ENCODE measurements at regions not wholly inside any gene's neighbourhood (a gene's known extent, or its start where the extent isn't known, plus 50 kb on each side); places are given as distances from the start of the nearest gene placed in this dataset.
A peak's percentile ranks its signal among the peaks of the same experiment; 100 is the strongest.

DNA sequence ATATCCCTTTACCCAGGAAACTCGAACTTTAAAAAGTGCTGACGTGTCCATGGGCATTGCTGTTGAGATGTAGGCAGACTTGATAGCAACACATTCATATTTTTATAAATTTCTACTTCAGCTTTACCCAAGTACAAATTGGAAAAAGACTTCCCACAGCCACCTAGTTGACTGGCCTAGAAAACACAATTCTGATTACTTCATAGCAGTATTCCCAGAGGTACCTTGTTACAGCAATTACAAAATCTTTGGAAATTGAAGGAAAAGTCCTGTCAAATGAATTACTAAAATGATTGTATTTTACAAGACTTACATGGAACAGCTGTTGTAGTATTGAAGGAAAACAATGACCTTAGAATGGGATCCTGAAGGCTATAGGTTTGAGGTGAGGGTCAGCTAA lies 130.7 kb upstream of the NREP start:
- no peak for DNase-seq (ENCODE audit: low spot score)

DNA sequence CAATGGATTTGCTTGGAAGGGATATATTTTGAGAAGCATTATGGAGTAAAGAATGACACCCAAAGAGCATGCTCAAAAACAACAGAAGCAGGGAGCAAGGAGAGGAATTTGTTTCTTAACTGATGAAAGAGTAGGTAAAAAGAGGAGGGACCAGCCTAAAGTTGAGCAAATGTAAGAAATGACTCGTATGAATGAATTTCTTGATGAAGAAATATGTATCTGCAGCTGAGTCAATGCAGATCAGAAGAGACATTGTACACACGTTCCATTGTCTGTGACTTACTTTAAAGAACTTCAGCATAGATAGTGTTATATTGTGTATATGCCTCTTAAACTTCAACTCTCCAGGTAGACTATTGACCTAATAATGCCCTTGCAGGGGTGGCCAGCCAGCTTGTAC lies 112.7 kb upstream of the NREP start:
- no peak for DNase-seq (ENCODE audit: low spot score)

DNA sequence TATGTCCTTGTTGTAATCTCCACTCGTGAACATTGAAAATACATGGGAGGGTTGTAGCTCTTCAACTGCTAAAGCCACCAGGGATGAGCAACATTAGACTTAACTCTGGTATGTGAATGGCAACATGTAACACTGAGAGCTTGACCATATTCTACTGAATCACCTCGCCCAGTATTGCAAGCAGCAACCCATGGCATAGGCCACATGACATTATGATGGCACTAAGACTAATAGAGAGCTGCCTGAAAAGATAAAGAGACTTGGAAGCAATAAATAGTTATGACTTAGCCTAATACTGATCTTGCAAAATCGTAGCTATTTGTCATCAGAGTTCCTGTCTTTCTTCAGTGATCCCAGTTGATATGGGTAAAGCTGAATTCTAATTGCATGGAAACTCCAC lies 108.4 kb upstream of the NREP start:
- DNase-seq (ENCODE audit: low spot score) = no peak

DNA sequence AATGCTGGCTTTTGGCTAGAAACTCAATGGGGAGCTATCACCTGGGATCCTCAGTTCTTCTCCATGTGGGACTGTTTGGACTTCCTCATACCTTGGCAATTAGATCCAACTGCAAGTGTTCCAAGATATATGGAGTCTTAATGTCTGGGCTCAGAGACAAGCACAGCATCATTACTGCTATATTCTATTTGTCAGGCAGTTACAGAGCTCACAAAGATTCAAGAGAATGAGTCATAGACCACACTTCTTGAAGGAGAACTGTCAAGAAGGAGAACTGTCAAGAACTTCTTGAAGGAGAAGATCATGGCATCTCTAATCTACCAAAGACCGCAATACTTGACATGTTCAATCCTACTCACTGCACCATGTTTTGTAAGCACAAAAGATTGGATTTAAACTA lies 106.8 kb upstream of the NREP start:
- DNase-seq (ENCODE audit: low spot score) = no peak

DNA sequence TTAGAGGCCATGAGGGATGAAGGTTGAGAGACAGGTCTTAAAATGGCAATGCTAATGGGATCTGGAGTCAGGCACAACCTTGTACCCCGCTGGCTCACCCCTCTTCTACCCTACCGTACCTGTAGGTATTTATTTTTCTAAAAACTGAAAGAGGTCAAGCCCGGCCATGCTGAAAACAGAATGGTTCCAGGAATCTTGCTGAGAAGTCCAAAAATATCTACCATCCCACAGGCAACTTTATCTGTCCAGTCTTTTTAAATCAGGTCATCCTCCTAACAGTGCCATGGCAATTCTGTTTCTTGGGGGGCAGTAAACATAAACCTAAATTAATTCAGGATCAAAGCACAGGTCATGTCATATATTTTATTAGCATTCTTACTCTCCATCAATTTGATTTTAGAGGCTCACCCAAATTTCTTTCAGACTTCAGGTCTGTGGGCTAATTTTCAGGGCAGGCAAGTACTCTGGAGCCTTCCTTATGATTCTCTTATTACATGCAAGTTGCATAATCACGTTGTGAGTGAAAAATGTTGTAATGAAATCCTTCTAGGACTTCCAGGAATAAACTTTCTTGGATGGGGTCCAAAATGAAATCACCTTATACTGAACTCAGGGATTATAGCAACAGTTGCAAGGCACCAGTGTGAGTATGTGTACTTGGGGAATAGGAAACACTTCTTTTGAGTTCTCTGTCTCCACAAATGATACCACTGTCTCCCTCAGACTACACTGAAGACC lies 102.7 kb upstream of the NREP start:
- peak; percentile 89 for DNase-seq (ENCODE audit: low spot score)

DNA sequence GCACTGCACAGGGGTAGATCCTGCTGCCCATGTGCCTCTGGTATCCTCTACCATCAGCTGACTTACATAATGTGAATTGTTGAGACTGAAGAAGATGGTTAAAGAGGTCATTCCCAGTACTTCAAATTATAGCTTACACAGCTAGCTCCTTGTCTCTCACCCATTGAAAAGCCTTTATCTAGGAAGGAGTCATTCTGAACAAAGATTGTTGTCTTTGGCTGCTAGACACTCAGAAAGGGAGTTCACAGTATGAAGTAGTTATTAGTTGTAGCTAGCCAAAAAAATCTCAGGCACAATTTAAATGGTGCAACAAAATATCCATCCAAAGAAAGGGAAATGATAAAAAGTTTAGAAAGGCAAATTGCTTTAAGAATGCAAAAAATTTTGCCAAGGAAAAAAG lies 102.0 kb upstream of the NREP start:
- no peak for DNase-seq (ENCODE audit: low spot score)

DNA sequence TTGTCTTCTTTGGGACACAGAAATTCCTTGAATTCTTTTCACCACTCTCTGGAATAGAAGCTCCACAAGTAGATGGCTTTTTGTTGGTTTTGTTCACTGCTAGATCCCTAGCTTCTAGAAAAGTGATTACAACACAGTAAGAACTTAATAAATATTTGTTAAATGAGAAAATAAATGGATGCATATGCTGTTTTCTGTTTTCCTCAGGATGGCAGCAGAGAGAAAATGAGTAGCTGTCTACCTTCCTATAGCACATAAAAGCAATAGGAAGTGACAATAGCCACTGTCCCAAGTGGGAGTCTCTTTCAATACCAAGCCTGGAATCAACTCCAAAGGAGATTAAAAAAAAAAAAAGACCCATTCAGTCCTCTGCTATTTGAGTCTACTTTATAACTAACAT lies 100.6 kb upstream of the NREP start:
- DNase-seq (ENCODE audit: low spot score) = no peak

DNA sequence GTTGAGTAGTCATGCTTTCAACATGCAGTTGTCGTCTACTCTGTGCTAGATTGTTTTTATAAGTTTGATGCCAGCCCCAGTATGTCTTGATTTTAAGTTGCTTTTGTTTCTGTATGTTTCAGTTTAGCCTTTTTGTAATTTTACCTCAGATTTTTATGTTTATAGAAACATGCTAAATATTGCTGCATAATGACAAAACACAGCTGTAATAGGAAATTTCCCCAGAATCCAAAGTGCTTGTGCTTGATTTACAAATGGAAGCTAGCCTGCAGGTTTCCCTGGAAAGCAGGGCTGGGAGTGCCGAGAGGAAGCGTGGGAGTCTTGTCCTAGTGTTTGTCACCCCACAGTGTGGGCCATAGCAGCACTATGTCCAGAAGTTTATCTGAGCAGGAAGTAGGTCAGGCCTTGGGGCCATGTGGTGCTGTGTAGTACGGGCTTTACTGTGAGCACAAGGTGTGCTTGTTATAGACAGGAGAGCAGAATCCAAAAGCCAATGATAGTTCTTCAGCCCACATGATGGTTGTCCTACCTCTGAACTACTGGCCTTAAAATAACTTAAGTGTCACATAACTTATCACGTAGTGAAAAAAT lies 100.0 kb upstream of the NREP start:
- no peak for DNase-seq (ENCODE audit: low spot score)

DNA sequence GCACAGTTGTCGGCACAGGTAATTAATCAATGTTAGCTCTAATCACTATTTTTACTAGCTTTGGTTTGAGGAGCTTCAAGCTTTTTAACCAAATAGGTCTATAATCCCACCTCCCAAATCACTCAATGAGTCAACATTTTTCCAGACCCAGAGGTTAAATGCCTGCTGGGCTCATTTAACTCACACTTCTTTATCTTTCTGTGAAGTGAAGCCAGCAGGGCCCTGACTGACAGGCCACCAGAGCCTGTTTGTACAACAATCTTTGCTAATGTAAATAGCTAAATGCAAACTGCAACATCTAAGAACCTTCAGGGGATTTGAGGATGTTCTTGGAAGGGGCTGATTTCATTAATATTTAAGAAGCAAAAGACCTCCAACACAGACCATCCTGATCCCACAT lies 98.4 kb upstream of the NREP start:
- DNase-seq (ENCODE audit: low spot score) = no peak

DNA sequence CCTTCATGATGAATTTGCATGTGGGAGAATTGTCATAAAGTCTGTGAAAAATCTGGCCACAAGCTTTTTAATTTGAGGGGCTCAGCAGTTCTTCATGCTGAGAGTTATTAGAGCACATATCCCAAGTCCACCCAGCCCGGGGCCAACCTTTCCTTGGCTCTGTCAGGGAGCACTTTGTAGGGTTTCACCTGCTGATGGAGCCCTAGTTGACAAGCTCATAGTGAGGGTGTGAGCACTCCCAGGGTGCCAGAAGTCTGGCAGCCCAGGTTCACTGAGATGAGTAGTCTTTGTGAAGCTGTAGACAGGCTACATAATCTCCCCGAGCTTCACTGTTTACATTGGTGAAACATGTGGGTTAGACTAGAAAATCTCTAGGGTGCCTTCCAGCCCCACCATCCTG lies 97.2 kb upstream of the NREP start:
- no peak for DNase-seq (ENCODE audit: low spot score)

DNA sequence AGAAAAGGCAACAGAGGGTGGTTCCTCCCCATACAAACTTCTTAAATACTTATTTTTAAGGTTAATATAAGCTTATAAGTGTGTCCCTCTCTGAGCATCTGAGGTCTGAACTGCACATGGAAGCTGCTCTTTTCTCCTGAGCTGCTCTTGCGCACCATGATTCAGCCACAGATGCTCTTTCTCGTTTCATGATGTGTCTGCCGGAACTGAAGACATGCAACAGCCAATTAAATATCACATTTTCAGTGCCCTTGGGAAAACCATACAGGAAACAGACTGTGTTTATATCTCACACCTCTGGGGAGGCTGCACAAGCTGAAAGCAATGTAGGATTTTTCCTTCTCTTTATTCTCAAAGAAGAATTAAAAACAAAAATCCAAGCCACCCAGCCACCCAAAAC lies 96.8 kb upstream of the NREP start:
- peak; percentile 31 for DNase-seq (ENCODE audit: low spot score)

DNA sequence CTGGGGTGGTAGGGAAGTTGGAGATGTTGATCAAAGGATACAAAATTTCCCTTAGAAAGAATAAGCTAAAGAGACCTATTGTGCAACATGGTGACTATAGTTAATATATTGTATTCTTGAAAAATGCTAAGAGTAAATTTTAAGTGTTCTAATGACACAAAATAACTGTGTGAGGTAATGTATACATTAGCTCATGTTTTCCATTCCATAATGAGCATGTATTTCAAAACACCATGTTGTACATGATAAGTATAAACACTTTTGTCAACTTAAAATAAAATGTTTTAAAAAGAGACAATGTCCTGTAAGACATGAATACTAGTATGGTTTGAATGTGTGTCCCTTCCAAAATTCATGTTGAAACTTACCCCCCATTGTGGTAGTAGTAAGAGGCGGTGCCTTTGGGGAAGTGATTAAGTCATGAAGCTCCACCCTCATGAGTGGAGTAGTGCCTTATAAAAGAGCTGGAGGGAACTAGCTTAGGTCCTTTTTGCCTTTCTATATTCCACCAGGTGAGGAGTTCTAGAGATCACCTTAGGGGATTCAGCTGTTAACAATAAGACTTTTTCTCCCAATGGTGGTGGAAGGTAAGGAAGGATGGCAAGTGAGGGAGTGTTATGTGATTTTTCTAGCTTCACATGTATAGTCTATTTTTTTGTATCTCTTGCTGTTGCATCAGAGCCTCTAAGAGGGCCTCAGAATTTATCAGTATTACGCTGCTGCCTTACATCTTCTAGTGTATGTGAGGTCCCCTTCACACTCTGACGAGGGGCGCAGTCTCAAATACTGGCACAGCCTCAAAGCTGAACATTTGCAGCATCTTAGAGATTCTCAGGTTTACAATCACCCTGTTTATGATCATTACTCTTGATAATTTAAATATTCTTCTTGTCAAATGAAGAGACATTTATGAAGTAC lies 94.9 kb upstream of the NREP start:
- no peak for DNase-seq (ENCODE audit: low spot score)

DNA sequence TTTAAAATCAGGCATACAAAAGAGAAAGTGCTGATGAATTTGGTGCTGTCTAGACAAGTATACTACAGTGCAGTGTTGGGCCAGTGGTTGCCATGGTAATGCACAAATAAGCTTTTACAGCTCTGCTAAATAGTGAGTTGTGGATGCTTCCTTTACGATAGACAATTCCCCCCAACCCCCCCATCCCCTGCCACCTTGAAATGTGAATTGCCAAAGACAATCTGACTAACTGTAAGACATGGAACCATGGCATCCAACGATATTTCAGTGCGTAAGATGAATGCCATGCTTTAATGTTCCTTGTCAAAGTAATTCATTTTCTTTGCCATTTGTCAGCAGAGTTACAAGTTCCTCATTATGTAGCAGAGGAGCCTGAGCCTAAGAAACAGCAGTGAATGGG lies 91.5 kb upstream of the NREP start:
- DNase-seq (ENCODE audit: low spot score) = no peak

DNA sequence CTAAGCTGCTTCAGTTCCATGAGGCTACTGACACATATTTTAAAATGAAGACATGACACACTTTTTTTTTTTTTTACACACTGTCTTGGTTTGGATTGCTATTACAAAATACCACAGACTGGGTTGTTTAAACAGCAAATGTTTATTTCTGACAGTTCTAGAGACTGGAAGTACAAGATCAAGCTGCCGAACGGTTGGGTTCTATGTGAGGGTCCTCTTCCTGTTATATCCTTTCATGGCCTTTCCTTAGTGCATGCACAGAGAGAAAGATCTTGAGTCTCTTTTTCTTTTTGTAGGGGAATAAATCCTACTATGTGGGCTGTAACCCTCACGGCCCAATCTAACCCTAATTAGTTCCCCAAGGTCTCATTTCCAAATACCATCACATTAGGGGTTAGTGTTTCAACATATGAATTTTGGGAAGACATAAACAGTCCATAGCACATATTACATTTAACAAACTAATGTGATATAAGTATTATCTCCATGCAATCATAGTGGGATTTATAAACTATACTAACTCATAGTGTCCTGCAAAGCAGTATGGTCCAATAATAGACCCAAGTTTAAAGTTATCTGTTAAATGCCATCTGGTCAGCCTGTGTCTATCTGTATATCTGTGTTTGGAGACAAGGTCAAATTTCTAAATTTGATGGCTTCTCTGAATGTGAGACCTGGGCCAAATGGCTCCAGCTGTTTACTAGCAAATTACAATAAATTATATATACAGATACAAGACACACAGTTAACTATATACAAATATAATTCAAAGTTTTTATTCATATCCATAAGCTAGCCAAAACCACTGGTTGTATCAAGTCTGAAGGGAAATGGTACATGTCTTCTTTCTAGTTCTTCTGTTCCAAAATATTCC lies 90.3 kb upstream of the NREP start:
- DNase-seq (ENCODE audit: low spot score) = no peak

DNA sequence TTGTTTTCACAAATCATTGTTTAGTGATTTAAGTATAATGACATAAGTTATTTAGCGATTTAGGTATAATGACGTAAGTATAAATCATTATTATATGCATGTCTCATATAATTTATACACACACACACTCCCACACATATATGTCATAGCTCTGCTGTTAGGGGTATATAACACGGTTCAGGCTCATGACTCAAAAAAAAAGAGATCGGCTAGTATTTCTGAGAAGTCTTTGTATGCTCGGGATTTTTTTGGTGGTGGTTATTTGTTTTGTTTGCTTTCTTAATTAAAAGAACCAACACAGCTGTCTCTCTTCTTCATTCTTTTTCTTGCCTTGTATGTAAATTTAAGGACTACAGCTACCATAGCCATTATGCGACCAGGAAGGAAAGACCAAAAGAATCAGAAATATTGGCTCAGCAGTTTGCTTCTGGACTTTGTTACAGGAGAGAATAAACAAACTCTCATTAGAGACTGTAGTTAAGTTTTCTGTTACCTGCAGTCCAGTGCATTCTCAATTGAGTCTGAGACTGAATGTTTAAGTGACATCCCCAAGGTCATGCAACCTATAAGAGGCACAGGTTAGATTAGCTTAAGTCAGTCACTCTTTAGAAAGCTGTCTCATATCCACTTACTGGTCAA lies 83.2 kb upstream of the NREP start:
- no peak for DNase-seq (ENCODE audit: low spot score)

DNA sequence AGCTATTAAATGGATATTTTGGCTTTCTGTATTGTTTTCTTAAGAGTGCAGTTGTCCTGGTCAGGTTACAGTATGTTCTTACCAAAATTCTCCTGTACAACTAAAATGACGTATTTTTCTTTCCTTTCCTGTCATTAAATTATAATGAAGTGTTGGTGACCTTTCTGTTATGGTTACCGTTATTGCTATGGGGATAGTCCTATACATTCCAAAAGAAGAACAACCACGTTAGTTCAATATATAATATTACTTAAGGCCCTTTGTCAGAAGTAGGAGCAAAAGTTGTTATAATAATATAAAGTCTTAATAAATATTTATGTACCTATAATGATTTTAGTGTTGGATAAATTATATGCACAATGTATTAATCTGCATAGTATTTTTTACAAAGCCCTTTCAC lies 82.4 kb upstream of the NREP start:
- DNase-seq (ENCODE audit: low spot score) = no peak

DNA sequence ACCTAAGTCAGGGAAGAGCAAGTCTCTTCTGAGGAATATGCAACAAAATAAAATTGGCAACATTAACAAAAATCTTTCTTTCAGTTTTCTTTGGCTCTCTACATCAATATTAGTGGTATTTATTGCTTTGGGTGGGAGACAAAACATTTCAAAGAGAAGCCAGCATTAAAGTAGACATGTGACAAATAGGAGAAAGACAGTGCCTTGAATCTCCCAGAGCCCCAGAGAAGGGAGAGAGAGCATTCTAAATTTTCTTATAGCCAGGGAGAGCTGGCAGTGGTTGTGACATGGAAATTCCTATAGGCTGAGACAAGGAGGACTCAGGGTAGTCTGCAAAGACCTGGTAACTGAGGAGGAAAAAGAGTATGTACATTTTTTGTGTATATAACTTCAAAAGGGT lies 79.4 kb upstream of the NREP start:
- no peak for DNase-seq (ENCODE audit: low spot score)

DNA sequence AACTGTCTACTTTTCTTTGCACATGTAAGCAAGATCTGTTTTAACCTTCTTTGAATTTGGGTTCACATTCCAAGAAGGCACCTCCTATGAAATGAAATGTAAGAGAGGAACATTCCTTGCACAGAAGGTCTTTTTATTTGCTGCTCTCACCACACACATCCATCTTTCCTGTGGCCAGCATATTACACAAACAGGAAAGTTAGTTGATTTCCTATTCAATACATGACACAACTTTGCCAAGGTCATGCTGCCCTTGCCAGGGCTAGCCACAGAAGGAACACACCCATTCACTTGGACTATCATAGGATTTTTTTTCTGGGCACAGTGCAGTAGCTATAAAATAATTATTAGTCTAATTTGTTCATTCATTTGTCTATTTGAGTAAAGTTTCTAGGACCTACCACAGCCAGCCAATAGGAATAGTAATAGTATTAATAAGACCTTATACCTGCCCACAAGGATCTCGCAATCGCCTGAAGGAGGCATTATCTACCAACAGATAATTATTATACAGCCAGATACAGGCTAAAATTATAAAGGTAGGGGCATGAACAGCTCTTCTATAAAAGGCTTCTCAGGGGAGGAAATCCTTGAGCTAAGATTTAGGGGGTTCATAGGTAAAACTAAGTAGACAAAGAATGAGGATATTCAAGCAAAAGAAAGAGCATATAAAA lies 78.1 kb upstream of the NREP start:
- DNase-seq (ENCODE audit: low spot score) = no peak

DNA sequence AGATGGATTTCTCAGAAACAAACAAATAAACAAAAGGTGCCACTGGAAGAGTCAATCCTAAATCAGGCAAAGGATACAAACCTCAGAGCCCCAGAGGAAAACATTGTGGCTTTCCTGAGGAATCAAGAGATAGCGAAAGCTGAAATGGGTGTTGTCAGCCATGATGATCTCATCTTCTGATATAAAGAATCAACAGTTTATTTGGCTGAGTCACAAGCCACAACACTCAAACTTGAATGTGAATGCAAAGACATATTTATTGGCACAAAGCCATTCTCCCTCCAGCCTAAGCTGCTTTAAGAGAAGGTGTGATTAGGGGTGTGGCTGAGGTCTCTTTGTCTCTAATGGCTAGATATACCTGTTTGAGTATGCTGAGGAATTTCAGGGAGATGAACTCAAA lies 73.3 kb upstream of the NREP start:
- peak; percentile 68 for DNase-seq (ENCODE audit: low spot score)

DNA sequence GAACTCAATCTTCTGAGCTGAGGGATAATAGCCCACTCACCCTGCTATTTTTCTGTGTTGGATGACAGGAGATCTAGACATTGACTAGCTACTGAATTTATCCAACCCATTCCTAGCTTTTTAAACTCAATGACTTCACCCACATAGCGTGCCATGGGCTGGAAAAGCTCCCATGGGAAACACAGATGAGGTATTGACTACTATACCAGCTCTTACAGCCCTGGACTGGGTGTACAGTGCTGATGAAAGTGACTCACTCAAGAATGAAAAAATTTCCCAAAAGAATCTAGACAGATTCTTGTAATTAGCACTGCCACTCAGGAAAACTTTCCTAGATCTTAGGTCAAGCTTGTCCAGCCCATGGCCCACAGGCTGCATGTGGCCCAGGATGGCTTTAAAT lies 72.7 kb upstream of the NREP start:
- peak; percentile 79 for DNase-seq (ENCODE audit: low spot score)

DNA sequence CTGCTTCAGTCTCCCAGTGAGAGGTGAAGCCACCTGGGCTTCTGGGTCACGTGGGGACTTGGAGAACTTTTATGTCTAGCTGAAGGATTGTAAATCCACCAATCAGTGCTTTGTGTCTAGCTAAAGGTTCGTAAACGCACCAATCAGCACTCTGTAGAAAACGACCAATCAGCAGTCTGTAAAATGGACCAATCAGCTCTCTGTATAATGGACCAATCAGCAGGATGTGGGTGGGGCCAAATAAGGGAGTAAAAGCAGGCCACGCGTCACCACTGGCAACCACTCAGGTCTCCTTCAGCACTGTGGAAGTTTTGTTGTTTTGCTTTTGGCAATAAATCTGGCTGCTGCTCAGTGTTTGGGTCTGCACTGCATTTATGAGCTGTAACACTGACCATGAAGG lies 69.1 kb upstream of the NREP start:
- no peak for DNase-seq (ENCODE audit: low spot score)
